COLO668 (cell line): ENCODE measurements at regions not wholly inside any gene's neighbourhood (a gene's known extent, or its start where the extent isn't known, plus 50 kb on each side); places are given as distances from the start of the nearest gene placed in this dataset.
A peak's percentile ranks its signal among the peaks of the same experiment; 100 is the strongest.

Source experiments
- DNase-seq: peaks from one replicate; lab custom pipeline; 2025; ENCODE audit not compliant: unreplicated experiment; lab: John Stamatoyannopoulos, UW

- no peak for DNase-seq
Measured at GRCh38 chr6:47151232-47151898, 109.2 kb upstream of the ADGRF1 start.

DNA sequence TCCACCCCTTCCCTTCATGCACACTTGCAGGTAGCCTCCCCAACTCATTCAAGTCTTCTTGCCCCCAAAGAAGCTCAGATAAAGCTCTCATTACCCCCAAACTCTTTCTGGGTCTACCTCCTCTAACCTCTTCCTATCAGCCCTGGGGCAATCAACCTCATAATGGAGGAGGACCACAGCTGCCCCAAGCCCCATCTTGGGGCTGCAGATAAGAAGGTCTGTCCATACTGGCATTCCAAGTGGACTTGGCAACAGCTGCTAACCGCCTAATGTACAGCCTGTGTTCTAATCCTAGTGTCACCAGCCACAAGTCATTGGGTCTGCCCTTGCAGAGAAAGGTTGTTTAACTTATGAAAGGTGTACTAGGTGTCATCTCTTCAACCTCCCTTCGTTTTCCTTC lies 107.4 kb upstream of the ADGRF1 start:
- no peak for DNase-seq

GRCh38 chr6:47149066-47149465 lies 106.9 kb upstream of the ADGRF1 start:
- DNase-seq: no peak

- DNase-seq: no peak
Measured at GRCh38 chr6:47147836-47148344, 105.8 kb upstream of the ADGRF1 start.

DNA sequence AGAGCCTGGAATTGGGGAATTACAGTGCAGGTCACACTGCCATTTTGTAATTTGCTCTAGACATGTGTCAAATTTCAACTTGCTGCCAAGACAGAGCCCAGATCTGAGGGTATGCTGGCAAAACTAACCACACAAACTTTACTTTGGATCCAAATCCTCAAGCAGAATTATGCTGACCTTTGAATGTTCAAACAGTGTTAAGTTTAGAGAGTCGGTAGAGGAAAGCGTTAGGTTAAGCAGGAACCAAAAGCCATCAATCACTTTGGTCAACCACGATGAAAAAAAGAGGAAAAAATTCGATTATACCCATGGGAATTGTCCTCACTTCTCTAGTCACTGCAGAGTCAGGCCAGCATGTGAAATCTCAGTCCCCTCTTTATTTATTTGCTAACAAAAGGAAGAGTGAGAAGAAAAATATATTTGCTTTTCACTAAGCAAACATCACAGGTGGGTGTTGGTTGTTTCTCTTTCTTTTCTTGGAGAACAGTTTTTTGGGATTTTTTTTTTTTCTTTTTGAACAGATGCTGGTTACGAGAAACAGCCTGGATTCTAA lies 105.1 kb upstream of the ADGRF1 start:
- no peak for DNase-seq

GRCh38 chr6:47146431-47147174 lies 104.5 kb upstream of the ADGRF1 start:
- no peak for DNase-seq

- no peak for DNase-seq
Measured at GRCh38 chr6:47145212-47145611, 103.1 kb upstream of the ADGRF1 start.

- no peak for DNase-seq
Measured at GRCh38 chr6:47144306-47144705, 102.2 kb upstream of the ADGRF1 start.

- no peak for DNase-seq
Measured at GRCh38 chr6:47141963-47142362, 99.8 kb upstream of the ADGRF1 start.

GRCh38 chr6:47141171-47141570 lies 99.0 kb upstream of the ADGRF1 start:
- no peak for DNase-seq

- no peak for DNase-seq
Measured at GRCh38 chr6:47138046-47138445, 95.9 kb upstream of the ADGRF1 start.

DNA sequence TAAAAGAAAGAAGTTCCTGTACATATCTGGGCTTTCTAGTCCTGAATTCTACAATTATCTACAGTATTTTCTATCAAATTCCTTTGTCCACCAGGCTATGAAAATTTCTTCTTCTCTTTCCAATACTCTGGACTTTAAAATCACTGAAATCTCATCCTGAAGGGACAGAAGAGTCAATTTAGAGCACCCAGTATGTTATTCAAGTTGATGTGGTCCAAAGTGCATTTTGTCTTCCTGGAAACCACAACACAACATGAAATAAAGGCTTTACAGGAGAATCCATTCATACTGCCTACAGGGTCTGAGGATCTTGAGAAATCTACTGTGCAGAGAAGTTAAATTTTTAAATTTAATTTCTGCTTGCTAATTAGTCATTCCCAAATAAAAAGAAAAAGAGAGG lies 94.9 kb upstream of the ADGRF1 start:
- no peak for DNase-seq

DNA sequence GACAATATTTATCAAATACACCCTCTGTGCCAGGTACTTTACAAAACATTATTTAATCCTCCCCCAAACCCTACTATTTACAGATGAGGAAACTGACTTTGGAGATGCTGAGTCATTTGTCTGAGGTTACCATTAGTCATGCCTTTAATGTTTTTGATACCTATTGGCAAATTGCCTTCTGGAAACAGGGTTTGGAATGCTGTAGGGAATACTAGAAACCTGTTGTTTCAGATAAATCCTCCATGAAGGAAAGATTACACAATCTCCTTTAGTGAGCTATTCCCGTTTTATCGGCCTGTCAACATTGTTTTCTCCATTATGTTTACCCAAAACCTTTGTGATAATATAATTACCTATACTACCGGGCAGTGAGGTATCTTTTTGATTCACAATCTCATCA lies 93.6 kb upstream of the ADGRF1 start:
- DNase-seq: peak; percentile 7

- DNase-seq: peak; percentile 11
Measured at GRCh38 chr6:47134476-47135189, 92.5 kb upstream of the ADGRF1 start.

DNA sequence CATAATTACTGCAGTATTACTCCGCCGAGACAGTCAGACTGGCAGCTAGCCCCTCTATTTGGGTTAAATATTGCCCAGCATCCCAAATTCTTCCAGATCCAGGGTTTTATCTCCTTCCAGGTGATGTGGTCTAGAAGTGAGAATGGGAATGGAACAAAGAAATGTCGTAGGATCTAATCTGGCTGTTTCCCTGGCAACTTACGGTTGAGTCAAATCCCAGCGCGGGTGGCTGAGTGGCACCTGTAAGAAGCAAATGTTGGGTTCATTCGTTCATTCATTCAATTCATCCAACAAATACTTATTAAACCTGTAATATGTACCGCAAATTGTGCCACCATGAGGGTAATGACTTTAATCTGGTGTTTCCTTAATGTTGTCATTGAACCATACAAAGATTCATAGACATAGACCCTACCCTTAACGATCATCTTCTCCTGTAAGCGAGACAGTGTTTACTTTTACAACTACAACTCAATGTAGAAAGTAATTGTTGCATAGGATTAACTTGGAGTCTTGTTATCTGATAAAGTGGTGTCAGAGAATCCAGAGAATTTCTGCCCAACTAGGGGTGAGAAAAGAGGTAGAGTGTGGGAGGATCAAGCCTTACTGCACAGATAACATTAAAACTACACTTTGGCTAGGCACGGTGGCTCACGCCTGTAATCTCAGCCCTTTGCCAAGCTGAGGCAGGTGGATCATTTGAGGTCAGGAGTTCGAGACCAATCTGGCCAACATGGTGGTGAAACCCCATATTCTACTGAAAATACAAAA lies 91.3 kb upstream of the ADGRF1 start:
- DNase-seq: no peak

DNA sequence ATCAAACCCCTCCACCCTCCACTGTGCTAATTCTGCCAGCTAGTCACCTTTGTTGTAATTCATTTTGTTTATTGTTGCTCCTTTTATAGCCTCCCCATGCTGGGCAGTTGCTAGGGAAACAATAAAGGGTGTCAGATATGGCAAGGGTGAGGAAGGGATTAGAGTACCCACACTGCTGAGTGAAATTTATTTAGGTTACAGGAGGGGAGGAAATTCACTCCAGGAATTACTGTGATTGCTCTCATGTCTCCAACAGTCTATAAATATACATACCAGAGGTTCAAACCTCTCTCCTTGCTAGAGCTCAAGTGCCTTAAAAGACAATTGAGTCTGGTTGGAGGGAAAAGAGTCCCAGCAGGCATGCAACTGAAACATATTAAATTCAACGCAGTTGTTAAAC lies 90.6 kb upstream of the ADGRF1 start:
- peak; percentile 16 for DNase-seq

DNA sequence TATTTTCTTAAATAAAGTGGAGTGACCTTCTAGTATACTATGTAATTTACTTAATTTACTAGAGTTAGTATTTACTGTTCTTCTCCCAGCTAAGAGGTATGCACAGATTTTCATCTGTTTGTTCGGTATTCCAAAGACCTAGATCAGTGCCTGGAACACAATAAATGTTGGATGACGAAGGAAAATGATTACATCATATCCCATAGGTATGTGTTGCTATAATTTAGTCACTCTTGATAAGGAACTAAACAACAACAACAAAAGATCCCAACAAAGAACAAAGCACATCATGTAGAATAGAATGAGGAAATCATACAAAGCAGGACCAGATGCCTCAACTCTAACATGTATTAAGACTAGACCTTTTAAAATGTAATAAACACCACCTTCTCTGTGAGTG lies 89.6 kb upstream of the ADGRF1 start:
- DNase-seq: no peak

- no peak for DNase-seq
Measured at GRCh38 chr6:47130086-47130485, 88.0 kb upstream of the ADGRF1 start.

DNA sequence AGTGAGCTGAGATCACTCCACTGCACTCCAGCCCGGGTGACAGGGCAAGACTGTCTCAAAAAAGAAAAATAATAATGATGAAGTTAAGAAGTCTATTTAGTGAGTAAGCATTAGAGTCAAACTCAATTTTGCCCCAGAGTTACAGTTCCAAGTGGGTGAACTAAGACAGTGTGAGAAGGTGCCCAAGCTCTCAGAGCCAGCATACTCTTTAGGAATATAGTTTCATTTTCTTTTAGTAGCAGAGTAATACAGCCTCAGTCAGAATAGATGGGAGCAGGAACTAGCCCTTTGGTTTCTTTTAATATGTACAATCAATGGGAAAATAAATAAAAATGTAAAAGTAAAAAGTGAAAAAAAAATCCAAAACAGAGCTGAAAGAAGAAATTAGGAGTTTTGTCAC lies 87.0 kb upstream of the ADGRF1 start:
- DNase-seq: no peak

- peak; percentile 17 for DNase-seq
Measured at GRCh38 chr6:47126647-47127391, 84.7 kb upstream of the ADGRF1 start.
